Karpas-422 (cell line): ENCODE measurements at regions not wholly inside any gene's neighbourhood (a gene's known extent, or its start where the extent isn't known, plus 50 kb on each side); places are given as distances from the start of the nearest gene placed in this dataset.

ENCODE experiments used
- DNase-seq: peaks from one replicate; pipeline ENCODE4 v3.0.0-alpha.2; 2015
- H2AFZ ChIP-seq: fragments of 200-600 bp; sonication (generic); 2 replicates; pipeline ENCODE4 v1.6.1; 2014; ENCODE audit warnings: antibody characterized with exemption, low read length, mixed read lengths
- H3K27ac ChIP-seq: fragments of 200-600 bp; sonication (generic); 2 replicates; pipeline ENCODE4 v1.5.1; 2014; ENCODE audit warnings: mild to moderate bottlenecking, low read length, moderate library complexity
- H3K27me3 ChIP-seq: fragments of 200-600 bp; sonication (generic); 2 replicates; pipeline ENCODE4 v1.6.1; 2014; ENCODE audit warnings: low read length, mixed read lengths
- H3K36me3 ChIP-seq: fragments of 200-600 bp; sonication (generic); 2 replicates; pipeline ENCODE4 v1.6.1; 2014; ENCODE audit warnings: low read length, mixed read lengths; ENCODE audit not compliant: insufficient read depth
- H3K4me1 ChIP-seq: fragments of 200-600 bp; sonication (generic); 2 replicates; pipeline ENCODE4 v1.6.1; 2014; ENCODE audit warnings: mild to moderate bottlenecking, low read length, mixed read lengths
- H3K4me2 ChIP-seq: fragments of 200-600 bp; sonication (generic); 2 replicates; pipeline ENCODE4 v1.6.1; 2014; ENCODE audit warnings: low read length, low read depth, mild to moderate bottlenecking; ENCODE audit not compliant: poor library complexity, severe bottlenecking
- H3K4me3 ChIP-seq: fragments of 200-600 bp; sonication (generic); 2 replicates; pipeline ENCODE4 v1.5.1; 2014; ENCODE audit warnings: mild to moderate bottlenecking, antibody characterized with exemption, low read length, mixed read lengths
- H3K79me2 ChIP-seq: fragments of 200-600 bp; sonication (generic); 2 replicates; pipeline ENCODE4 v1.6.1; 2014; ENCODE audit warnings: mild to moderate bottlenecking, low read length, mixed read lengths
- H3K9ac ChIP-seq: fragments of 200-600 bp; sonication (generic); 2 replicates; pipeline ENCODE4 v1.6.0; 2014; ENCODE audit warnings: low read length
- H3K9me2 ChIP-seq: fragments of 200-600 bp; sonication (generic), shearing (Covaris generic); replicated peaks from 2 replicates; pipeline ENCODE4 v1.6.0; 2014; ENCODE audit warnings: mild to moderate bottlenecking, low read length, moderate library complexity; ENCODE audit not compliant: insufficient read depth
- H3K9me3 ChIP-seq: fragments of 300-700, 200-600 bp; sonication (generic); 2 replicates; pipeline ENCODE4 v1.6.1; 2014; ENCODE audit warnings: low read length, mixed read lengths
- H4K20me1 ChIP-seq: fragments of 200-600 bp; sonication (generic); 2 replicates; pipeline ENCODE4 v1.6.1; 2014; ENCODE audit warnings: mild to moderate bottlenecking, antibody characterized with exemption, low read length, low read depth; ENCODE audit not compliant: insufficient read depth

GRCh38 chr17:69918164-69918563 is 156.9 kb upstream of the KCNJ16 start:
- H3K9me3 ChIP-seq = peaks cover 4% of the 10 kb centered on the region; the same call in 1 of the 2 replicates
- no peak for DNase-seq
- peaks cover 37% of the 10 kb centered on the region for H3K4me1 ChIP-seq
- no peak overlapping the region for H3K4me3 ChIP-seq
- H3K9ac ChIP-seq = no peak overlapping the region
- H3K27ac ChIP-seq = no peak overlapping the region
- H3K4me2 ChIP-seq = no peak overlapping the region
- no peaks in the 10 kb centered on the region for H3K79me2 ChIP-seq
- H3K9me2 ChIP-seq = no peaks in the 10 kb centered on the region
- H2AFZ ChIP-seq = no peak overlapping the region
- no peaks in the 10 kb centered on the region for H3K27me3 ChIP-seq
- H3K36me3 ChIP-seq = no peaks in the 10 kb centered on the region
- no peaks in the 10 kb centered on the region for H4K20me1 ChIP-seq

GRCh38 chr17:69919789-69920188 is 155.2 kb upstream of the KCNJ16 start:
- Histone ChIP-seq H3K27me3 (no peaks in the 10 kb centered on the region), H3K4me3 (no peak overlapping the region), H3K9me2 (no peaks in the 10 kb centered on the region), H3K4me2 (no peak overlapping the region), H4K20me1 (no peaks in the 10 kb centered on the region), H3K4me1 (peaks cover 20% of the 10 kb centered on the region), H3K9ac (no peak overlapping the region), H3K27ac (no peak overlapping the region), H2AFZ (no peak overlapping the region), H3K36me3 (no peaks in the 10 kb centered on the region), H3K9me3 (peaks cover 4% of the 10 kb centered on the region; the same call in 1 of the 2 replicates), H3K79me2 (no peaks in the 10 kb centered on the region)
- no peak for DNase-seq

- Histone ChIP-seq H3K9me3 (peaks cover 4% of the 10 kb centered on the region; the same call in 1 of the 2 replicates), H3K36me3 (no peaks in the 10 kb centered on the region), H3K9me2 (no peaks in the 10 kb centered on the region), H3K9ac (no peak overlapping the region), H4K20me1 (no peaks in the 10 kb centered on the region), H3K4me1 (peaks cover 8% of the 10 kb centered on the region), H3K27ac (no peak overlapping the region), H3K4me3 (no peak overlapping the region), H3K27me3 (no peaks in the 10 kb centered on the region), H2AFZ (no peak overlapping the region), H3K4me2 (no peak overlapping the region), H3K79me2 (no peaks in the 10 kb centered on the region)
- DNase-seq = no peak
Observed at GRCh38 chr17:69921046-69921445, 154.0 kb upstream of the KCNJ16 start.

- Histone ChIP-seq H3K4me2 (no peak overlapping the region), H3K9ac (no peak overlapping the region), H3K27ac (no peak overlapping the region), H3K79me2 (no peaks in the 10 kb centered on the region), H3K4me3 (no peak overlapping the region), H3K4me1 (no peaks in the 10 kb centered on the region), H2AFZ (no peak overlapping the region), H4K20me1 (no peaks in the 10 kb centered on the region), H3K9me2 (0 out of 2 replicates have a peak, but pooled peaks cover 3% of the 10 kb centered on the region), H3K36me3 (no peaks in the 10 kb centered on the region), H3K9me3 (no peaks in the 10 kb centered on the region), H3K27me3 (no peaks in the 10 kb centered on the region)
- no peak for DNase-seq
Observed at GRCh38 chr17:69928611-69929010, 146.4 kb upstream of the KCNJ16 start.

GRCh38 chr17:69936996-69937395 is 138.0 kb upstream of the KCNJ16 start:
- H3K79me2 ChIP-seq = no peaks in the 10 kb centered on the region
- H4K20me1 ChIP-seq = no peaks in the 10 kb centered on the region
- 0 out of 2 replicates have a peak, but pooled peaks cover 3% of the 10 kb centered on the region for H3K9me2 ChIP-seq
- H3K4me1 ChIP-seq = no peaks in the 10 kb centered on the region
- H2AFZ ChIP-seq = no peak overlapping the region
- DNase-seq = no peak
- H3K9ac ChIP-seq = no peak overlapping the region
- H3K9me3 ChIP-seq = no peaks in the 10 kb centered on the region
- peaks cover 2% of the 10 kb centered on the region; the same call in 1 of the 2 replicates for H3K27me3 ChIP-seq
- no peaks in the 10 kb centered on the region for H3K36me3 ChIP-seq
- no peak overlapping the region for H3K27ac ChIP-seq
- H3K4me3 ChIP-seq = no peak overlapping the region
- H3K4me2 ChIP-seq = no peak overlapping the region

- peaks cover 9% of the 10 kb centered on the region for H3K4me1 ChIP-seq
- no peaks in the 10 kb centered on the region for H3K9me3 ChIP-seq
- H3K4me3 ChIP-seq = no peak overlapping the region
- H3K9me2 ChIP-seq = no peaks in the 10 kb centered on the region
- H3K9ac ChIP-seq = no peak overlapping the region
- H3K4me2 ChIP-seq = no peak overlapping the region
- no peaks in the 10 kb centered on the region for H4K20me1 ChIP-seq
- H3K27ac ChIP-seq = no peak overlapping the region
- H3K27me3 ChIP-seq = peaks cover 3% of the 10 kb centered on the region; the same call in 1 of the 2 replicates
- DNase-seq = no peak
- H2AFZ ChIP-seq = no peak overlapping the region
- H3K36me3 ChIP-seq = no peaks in the 10 kb centered on the region
- H3K79me2 ChIP-seq = no peaks in the 10 kb centered on the region
Observed at GRCh38 chr17:69943058-69943457, 132.0 kb upstream of the KCNJ16 start.

GRCh38 chr17:69944406-69944805 is 130.6 kb upstream of the KCNJ16 start:
- Histone ChIP-seq H3K79me2 (no peaks in the 10 kb centered on the region), H3K4me1 (peaks cover 9% of the 10 kb centered on the region), H4K20me1 (no peaks in the 10 kb centered on the region), H3K36me3 (no peaks in the 10 kb centered on the region), H3K9ac (no peak overlapping the region), H3K9me2 (no peaks in the 10 kb centered on the region), H3K4me3 (no peak overlapping the region), H3K9me3 (no peaks in the 10 kb centered on the region), H3K4me2 (no peak overlapping the region), H3K27ac (no peak overlapping the region), H3K27me3 (peaks cover 3% of the 10 kb centered on the region; the same call in 1 of the 2 replicates), H2AFZ (no peak overlapping the region)
- DNase-seq = no peak

- Histone ChIP-seq H3K27me3 (peaks cover 3% of the 10 kb centered on the region; the same call in 1 of the 2 replicates), H3K4me1 (peaks cover 9% of the 10 kb centered on the region), H3K4me3 (no peak overlapping the region), H3K9me2 (no peaks in the 10 kb centered on the region), H3K4me2 (no peak overlapping the region), H3K36me3 (no peaks in the 10 kb centered on the region), H3K9ac (no peak overlapping the region), H3K27ac (no peak overlapping the region), H2AFZ (no peak overlapping the region), H3K79me2 (no peaks in the 10 kb centered on the region), H3K9me3 (no peaks in the 10 kb centered on the region), H4K20me1 (no peaks in the 10 kb centered on the region)
- DNase-seq = no peak
Observed at GRCh38 chr17:69945698-69946185, 129.3 kb upstream of the KCNJ16 start.
